ENCODE measurements at regions not wholly inside any gene's neighbourhood (a gene's known extent, or its start where the extent isn't known, plus 50 kb on each side); places are given as distances from the start of the nearest gene placed in this dataset.

- Histone ChIP-seq H3K4me1 (peaks cover 5 to 56% (median 15%) of the 10 kb centered on the region in 3 donors), H3K9me3 (no peaks in the 10 kb centered on the region), H3K36me3 (no peaks in the 10 kb centered on the region), H3K4me3 (no peak overlapping the region), H3K27me3 (no peaks in the 10 kb centered on the region), H3K27ac (no peak overlapping the region)
- DNase-seq: no peak
- intact Hi-C loops (cut with DNase I): no loop called here
- 0 to 25% methylated on average over 2 to 3 of the region's 4 CpGs for WGBS, 2 donors
- TF ChIP-seq POLR2A (IDR thresholded peaks at IDR 0.05) (no peak), CTCF (IDR thresholded peaks at IDR 0.05) (no peak)
Measured at GRCh38 chr1:59015708-59016107, 231.9 kb upstream of the JUN start.

GRCh38 chr1:59016390-59016789 lies 232.5 kb upstream of the JUN start:
- WGBS, 2 donors: 84 to 90% methylated on average over 2 of the region's 2 CpGs
- peaks cover 6 to 60% (median 15%) of the 10 kb centered on the region in 3 donors for H3K4me1 ChIP-seq
- peak in 2 of 6 experiments; percentile 20 to 23 for TF ChIP-seq CTCF (IDR thresholded peaks at IDR 0.05)
- TF ChIP-seq POLR2A (IDR thresholded peaks at IDR 0.05): no peak

GRCh38 chr1:59017501-59018231 lies 233.8 kb upstream of the JUN start:
- no peak overlapping the region for H3K27ac ChIP-seq
- H3K27me3 ChIP-seq: no peaks in the 10 kb centered on the region
- no peak overlapping the region for H3K4me3 ChIP-seq
- WGBS, 2 donors: 72 to 79% methylated on average over 8 of the region's 8 CpGs
- no peak for DNase-seq
- no peak for TF ChIP-seq CTCF (IDR thresholded peaks at IDR 0.05)
- TF ChIP-seq POLR2A (IDR thresholded peaks at IDR 0.05): no peak
- H3K4me1 ChIP-seq: peaks cover 6 to 58% (median 15%) of the 10 kb centered on the region in 3 donors
- H3K9me3 ChIP-seq: no peaks in the 10 kb centered on the region
- no peaks in the 10 kb centered on the region for H3K36me3 ChIP-seq
- intact Hi-C loops (cut with DNase I): no loop called here

More at GRCh38 chr1:59016390-59016789, 232.5 kb upstream of the JUN start:
- no peaks in the 10 kb centered on the region for H3K36me3 ChIP-seq
- no peaks in the 10 kb centered on the region for H3K27me3 ChIP-seq
- no peak overlapping the region for H3K27ac ChIP-seq
- intact Hi-C loops (cut with DNase I): no loop called here
- no peak for DNase-seq
- H3K9me3 ChIP-seq: no peaks in the 10 kb centered on the region
- no peak overlapping the region for H3K4me3 ChIP-seq

- Histone ChIP-seq H3K4me3 (no peak overlapping the region), H3K27me3 (no peaks in the 10 kb centered on the region), H3K4me1 (peaks cover 6 to 50% (median 10%) of the 10 kb centered on the region in 3 donors), H3K27ac (no peak overlapping the region), H3K9me3 (no peaks in the 10 kb centered on the region), H3K36me3 (no peaks in the 10 kb centered on the region)
- WGBS, 2 donors: 83 to 97% methylated on average over 6 of the region's 6 CpGs
- no peak for DNase-seq
- TF ChIP-seq POLR2A (IDR thresholded peaks at IDR 0.05) (no peak), CTCF (IDR thresholded peaks at IDR 0.05) (no peak)
- intact Hi-C loops (cut with DNase I): no loop called here
Measured at GRCh38 chr1:59018446-59018845, 234.6 kb upstream of the JUN start.

GRCh38 chr1:59018860-59019259 lies 235.0 kb upstream of the JUN start:
- no peak overlapping the region for H3K27ac ChIP-seq
- 71 to 78% methylated on average over 7 of the region's 7 CpGs for WGBS, 2 donors
- DNase-seq: no peak
- H3K4me1 ChIP-seq: peaks cover 6 to 46% (median 6%) of the 10 kb centered on the region in 3 donors
- TF ChIP-seq CTCF (IDR thresholded peaks at IDR 0.05) (no peak), POLR2A (IDR thresholded peaks at IDR 0.05) (no peak)
- intact Hi-C loops (cut with DNase I): no loop called here
- H3K9me3 ChIP-seq: no peaks in the 10 kb centered on the region
- no peaks in the 10 kb centered on the region for H3K36me3 ChIP-seq
- no peak overlapping the region for H3K4me3 ChIP-seq
- no peaks in the 10 kb centered on the region for H3K27me3 ChIP-seq
